ENCODE measurements at regions not wholly inside any gene's neighbourhood (a gene's known extent, or its start where the extent isn't known, plus 50 kb on each side); places are given as distances from the start of the nearest gene placed in this dataset.

- Histone ChIP-seq H3K4me3 (no peak overlapping the region), H3K9me3 (no peaks in the 10 kb centered on the region), H3K27ac (no peak overlapping the region), H3K27me3 (no peaks in the 10 kb centered on the region), H3K9ac (no peak overlapping the region), H4K20me1 (no peaks in the 10 kb centered on the region), H3K4me1 (peaks cover 69% of the 10 kb centered on the region), H3K36me3 (no peaks in the 10 kb centered on the region), H3K4me2 (no peak overlapping the region)
- no peak for TF ChIP-seq Cebpa-rat (IDR thresholded peaks at IDR 0.05)
Observed at GRCh38 chr7:1372063-1372462, 87.2 kb downstream of the MICALL2 start.

DNA sequence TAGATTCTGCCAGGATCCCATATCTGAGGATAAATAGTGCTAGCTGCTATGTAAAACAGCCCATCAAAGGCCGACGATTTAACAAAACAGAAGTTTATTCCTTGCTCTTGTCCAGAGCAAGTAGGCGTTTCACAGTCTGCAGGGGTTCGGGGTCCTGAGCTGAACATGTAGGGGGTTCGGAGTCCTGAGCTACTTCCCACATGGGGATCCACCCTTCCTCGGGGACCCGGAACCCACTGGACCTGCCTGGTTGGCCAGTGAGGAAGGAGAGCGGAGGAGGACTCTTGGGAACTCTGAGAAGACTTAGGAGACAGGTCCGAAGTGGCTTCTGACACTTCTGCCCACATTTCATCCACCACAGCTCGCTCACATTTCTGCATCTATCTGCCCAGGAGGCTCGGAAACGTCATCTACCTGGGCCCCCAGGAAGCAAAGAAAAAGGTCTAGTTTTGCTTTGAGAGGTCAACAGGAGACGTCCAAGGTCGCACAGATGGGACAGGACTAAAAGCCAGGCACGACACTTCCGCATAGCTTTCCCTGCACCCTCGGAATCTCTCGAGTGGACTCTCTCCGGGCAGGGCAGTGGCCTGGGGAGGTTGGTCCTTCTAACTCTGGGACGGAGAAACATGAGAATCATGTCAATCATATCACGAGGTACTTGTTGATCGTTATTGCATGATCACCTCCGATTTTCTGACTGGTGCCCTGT is 86.4 kb downstream of the MICALL2 start:
- Histone ChIP-seq H3K9me3 (no peaks in the 10 kb centered on the region), H4K20me1 (no peaks in the 10 kb centered on the region), H3K27ac (no peak overlapping the region), H3K4me2 (no peak overlapping the region), H3K27me3 (no peaks in the 10 kb centered on the region), H3K4me3 (no peak overlapping the region), H3K9ac (no peak overlapping the region), H3K36me3 (no peaks in the 10 kb centered on the region), H3K4me1 (peaks cover 66% of the 10 kb centered on the region)
- TF ChIP-seq Cebpa-rat (IDR thresholded peaks at IDR 0.05), result no peak

GRCh38 chr7:1377111-1377909 is 82.0 kb downstream of the MICALL2 start:
- Histone ChIP-seq H3K9me3 (no peaks in the 10 kb centered on the region), H3K4me1 (peaks cover 57% of the 10 kb centered on the region), H3K9ac (no peak overlapping the region), H3K27me3 (no peaks in the 10 kb centered on the region), H3K4me3 (no peak overlapping the region), H3K4me2 (no peak overlapping the region), H3K27ac (no peak overlapping the region), H4K20me1 (no peaks in the 10 kb centered on the region), H3K36me3 (no peaks in the 10 kb centered on the region)
- no peak for TF ChIP-seq Cebpa-rat (IDR thresholded peaks at IDR 0.05)

DNA sequence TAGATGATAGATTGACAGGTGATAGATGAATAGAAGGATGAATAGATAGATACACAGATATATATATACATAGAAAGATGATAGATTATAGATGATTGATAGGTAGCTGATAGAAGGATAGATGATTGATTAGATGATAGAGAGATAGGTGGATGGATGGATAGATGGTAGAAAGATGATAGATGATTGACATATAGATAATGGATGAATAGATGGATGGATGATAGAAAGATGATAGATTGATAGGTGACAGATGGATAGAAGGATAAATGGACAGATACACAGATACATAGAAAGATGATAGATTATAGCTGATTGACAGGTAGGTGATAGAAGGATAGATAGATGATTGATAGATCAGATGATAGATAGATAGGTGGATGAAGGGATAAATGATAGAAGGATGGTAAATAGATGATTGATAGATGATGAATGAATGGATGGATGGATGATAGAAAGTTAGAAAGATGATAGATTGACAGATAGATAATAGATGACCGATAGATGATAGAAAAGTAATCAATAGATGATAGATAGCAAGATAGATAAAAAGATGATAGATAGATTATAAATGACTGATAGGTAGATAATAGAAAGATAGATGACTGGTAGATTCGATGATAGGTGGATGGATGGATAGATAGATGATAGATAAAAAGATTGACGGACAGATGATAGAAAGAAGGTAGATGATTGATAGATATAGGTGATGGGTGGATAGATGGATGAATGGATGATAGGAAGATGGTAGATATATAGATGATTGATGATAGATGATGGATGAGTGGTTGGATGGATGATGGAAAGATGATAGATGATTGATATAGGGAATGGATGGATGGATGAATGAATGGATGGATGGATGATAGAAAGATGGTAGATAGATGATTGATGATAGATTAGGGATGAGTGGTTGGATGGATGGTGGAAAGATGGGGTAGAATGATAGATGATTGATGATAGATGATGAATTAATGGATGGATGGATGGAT is 80.4 kb downstream of the MICALL2 start:
- no peaks in the 10 kb centered on the region for H3K9me3 ChIP-seq
- TF ChIP-seq Cebpa-rat (IDR thresholded peaks at IDR 0.05), result no peak
- no peak overlapping the region for H3K9ac ChIP-seq
- H3K36me3 ChIP-seq, result no peaks in the 10 kb centered on the region
- H3K27me3 ChIP-seq, result no peaks in the 10 kb centered on the region
- no peak overlapping the region for H3K27ac ChIP-seq
- H4K20me1 ChIP-seq, result no peaks in the 10 kb centered on the region
- H3K4me2 ChIP-seq, result no peak overlapping the region
- peaks cover 68% of the 10 kb centered on the region for H3K4me1 ChIP-seq
- no peak overlapping the region for H3K4me3 ChIP-seq

DNA sequence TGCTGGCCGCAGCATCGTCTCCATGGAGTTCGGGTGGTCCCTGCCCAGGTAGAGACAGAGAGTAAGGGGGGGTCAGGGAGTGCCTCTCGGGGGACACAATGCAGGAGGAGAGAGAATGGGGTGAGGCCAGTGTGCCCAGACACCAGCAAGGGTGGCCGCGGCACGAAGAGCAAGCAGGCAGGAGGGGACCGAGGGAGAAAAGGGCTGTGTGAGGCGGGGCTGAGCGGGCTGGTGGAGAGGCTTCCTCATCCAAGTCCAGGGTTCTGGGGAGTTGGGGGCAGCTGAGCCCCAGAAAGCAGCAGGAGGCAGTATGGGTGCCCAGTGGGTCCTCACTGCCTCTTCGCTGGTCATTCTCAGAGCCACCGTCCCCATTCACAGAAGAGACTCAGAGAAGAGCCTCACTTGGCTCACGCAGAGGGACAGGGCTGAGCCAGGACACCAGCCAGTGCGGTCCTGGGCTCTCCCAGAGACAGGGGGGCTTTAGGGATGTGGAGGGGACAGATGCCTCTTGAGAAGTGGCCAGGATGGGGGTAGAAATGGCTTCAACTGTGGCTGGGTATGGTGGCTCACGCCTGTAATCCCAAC is 78.9 kb downstream of the MICALL2 start:
- no peaks in the 10 kb centered on the region for H3K9me3 ChIP-seq
- no peak overlapping the region for H3K9ac ChIP-seq
- no peaks in the 10 kb centered on the region for H3K36me3 ChIP-seq
- no peaks in the 10 kb centered on the region for H4K20me1 ChIP-seq
- H3K27ac ChIP-seq, result peak overlapping the region; percentile 53; the same call in 1 of the 2 replicates
- H3K27me3 ChIP-seq, result no peaks in the 10 kb centered on the region
- H3K4me3 ChIP-seq, result no peak overlapping the region
- no peak for TF ChIP-seq Cebpa-rat (IDR thresholded peaks at IDR 0.05)
- peak overlapping the region; percentile 98 for H3K4me2 ChIP-seq
- H3K4me1 ChIP-seq, result peaks cover 68% of the 10 kb centered on the region

- Histone ChIP-seq H3K27me3 (no peaks in the 10 kb centered on the region), H3K4me2 (peak overlapping the region; percentile 98), H3K27ac (no peak overlapping the region), H3K9me3 (no peaks in the 10 kb centered on the region), H3K9ac (no peak overlapping the region), H3K36me3 (no peaks in the 10 kb centered on the region), H3K4me3 (no peak overlapping the region), H4K20me1 (no peaks in the 10 kb centered on the region), H3K4me1 (peaks cover 68% of the 10 kb centered on the region)
- no peak for TF ChIP-seq Cebpa-rat (IDR thresholded peaks at IDR 0.05)
Observed at GRCh38 chr7:1380821-1381580, 78.3 kb downstream of the MICALL2 start.

DNA sequence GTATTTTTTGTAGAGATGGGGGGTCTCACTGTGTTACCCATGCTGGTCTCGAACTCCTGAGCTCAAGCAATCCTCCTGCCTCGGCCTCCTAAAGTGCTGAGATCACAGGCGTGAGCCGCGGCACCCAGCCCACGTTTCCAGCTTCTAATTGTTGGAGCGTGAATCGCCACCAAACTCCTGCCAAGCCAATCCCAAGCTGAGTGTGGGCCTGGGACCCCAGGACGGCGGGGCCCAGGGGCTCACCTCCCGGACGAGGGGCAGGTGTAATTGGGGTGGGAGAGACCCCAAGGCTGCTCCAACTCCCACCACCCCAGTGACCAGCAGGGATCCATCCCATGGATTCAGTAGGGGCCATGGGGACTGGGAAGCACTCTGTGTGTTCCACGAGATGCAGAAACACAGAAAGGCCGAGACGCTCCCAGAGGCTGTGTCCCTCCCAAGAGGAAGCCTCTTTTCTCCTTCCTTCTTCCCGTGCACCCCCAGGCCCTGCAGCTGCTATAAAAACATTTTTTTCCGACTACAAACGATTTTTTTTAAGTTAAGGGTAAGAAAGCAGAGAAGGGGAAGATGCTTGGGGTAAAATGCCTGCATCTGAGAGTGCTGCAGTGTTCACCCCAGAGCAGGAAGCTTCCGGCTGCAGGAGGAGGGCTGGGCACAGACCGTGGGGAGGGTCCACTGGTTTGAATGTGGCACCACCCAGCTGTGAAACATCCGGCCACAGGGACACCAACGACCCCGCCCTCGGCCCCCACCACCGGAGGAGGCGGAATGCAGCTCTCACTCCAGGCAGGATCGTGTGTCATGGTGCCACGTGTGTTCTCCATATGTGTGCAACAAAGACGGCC is 76.5 kb downstream of the MICALL2 start:
- peak overlapping the region; percentile 98 for H3K4me2 ChIP-seq
- peak overlapping the region; percentile 94 for H3K27ac ChIP-seq
- H3K27me3 ChIP-seq, result no peaks in the 10 kb centered on the region

More for the DNA sequence above, 76.5 kb downstream of the MICALL2 start:
- Histone ChIP-seq H3K4me1 (peaks cover 77% of the 10 kb centered on the region), H3K4me3 (0 out of 2 replicates have a peak overlapping the region, but pooled peaks have one; percentile 26), H3K36me3 (no peaks in the 10 kb centered on the region), H3K9ac (peak overlapping the region; percentile 65), H3K9me3 (no peaks in the 10 kb centered on the region), H4K20me1 (no peaks in the 10 kb centered on the region)
- TF ChIP-seq Cebpa-rat (IDR thresholded peaks at IDR 0.05), result no peak
